Transverse colon (tissue), 4 donors: ENCODE measurements at regions not wholly inside any gene's neighbourhood (a gene's known extent, or its start where the extent isn't known, plus 50 kb on each side); places are given as distances from the start of the nearest gene placed in this dataset.

Source experiments
- DNase-seq: peaks from one replicate; pipeline ENCODE4 v3.0.0-alpha.2; 2019
- H3K27ac ChIP-seq, 4 donors: fragments of 200-600 bp; sonication (generic); 2 replicates each; pipeline ENCODE4 v1.5.1; 2016 to 2018; ENCODE audit warnings: inconsistent platforms in 4 of 4
- H3K27me3 ChIP-seq: fragments of 200-600 bp; sonication (generic); 2 replicates; pipeline ENCODE4 v1.5.1; 2017; ENCODE audit warnings: inconsistent platforms
- H3K36me3 ChIP-seq, 4 donors: fragments of 200-600 bp; sonication (generic); 2 replicates each; pipeline ENCODE4 v1.5.1; 2017 to 2019; ENCODE audit warnings: inconsistent platforms in 4 of 4
- H3K4me1 ChIP-seq, 4 donors: fragments of 200-600 bp; sonication (generic); 2 replicates each; pipeline ENCODE4 v1.5.1; 2017 to 2020; ENCODE audit warnings: inconsistent platforms in 4 of 4
- H3K4me3 ChIP-seq, 4 donors: fragments of 200-600 bp; sonication (generic); 1 replicate in 1 of 4; 2 replicates in 3 of 4; pipeline versions ENCODE4 v1.5.1 to v1.6.1; 2017 to 2019; ENCODE audit warnings: inconsistent platforms in 4 of 4
- H3K9me3 ChIP-seq, 2 donors: fragments of 200-600 bp; sonication (generic); 2 replicates each; pipeline ENCODE4 v1.5.1; 2017 to 2019; ENCODE audit warnings: inconsistent platforms in 2 of 2
- EP300 ChIP-seq: sonication (generic); formaldehyde crosslinking; IDR thresholded peaks from one replicate; pipeline ENCODE4 v1.6.1; 2017; ENCODE audit warnings: antibody characterized with exemption, low read depth
- POLR2A ChIP-seq: fragments of 450-650 bp; IDR thresholded peaks from one replicate; pipeline ENCODE4 v1.6.1; 2016; ENCODE audit warnings: antibody characterized with exemption, mild to moderate bottlenecking, moderate library complexity
- POLR2AphosphoS5 ChIP-seq, 3 donors: sonication (generic); formaldehyde crosslinking; IDR thresholded peaks; one replicate each; pipeline ENCODE4 v1.6.1; 2016; ENCODE audit warnings: antibody characterized with exemption in 3 of 3
- WGBS, 2 donors: methylation state at CpG; one replicate each; pipeline ENCODE4 v1.1.5; 2018; ENCODE audit warnings: low coverage in 1 of 2; 5-methylcytosine and 5-hydroxymethylcytosine counted together
- in situ Hi-C, 4 donors: fragments of 200-750 bp; cut with MboI; loops; one replicate each; pipeline versions ENCODE4 v1.15.0 to v1.15.1; 2017; ENCODE audit warnings: low sequenced_read_pairs in 3 of 4, low pct_ligation_motif_present in 1 of 4, low pct_unique_long_range_greater_than_20kb in 1 of 4
- intact Hi-C: fragments of 100-400 bp; cut with DNase I; formaldehyde crosslinking; loops from one replicate; pipeline ENCODE4 v1.15.1; 2023; ENCODE audit warnings: low total_unique reads
- TF ChIP-seq, protein P1 (sequence below), 5 experiments: fragments of 200-600 bp in 3 of 5; fragments of 450-650 bp in 2 of 5; sonication (generic) in 3 of 5; IDR thresholded peaks; 1 replicate in 2 of 5; 2 replicates in 3 of 5; pipeline ENCODE4 v1.5.1; 2016 to 2017; ENCODE audit warnings: antibody characterized with exemption in 5 of 5, inconsistent platforms in 3 of 5, mild to moderate bottlenecking in 2 of 5, moderate library complexity in 1 of 5

DNA sequence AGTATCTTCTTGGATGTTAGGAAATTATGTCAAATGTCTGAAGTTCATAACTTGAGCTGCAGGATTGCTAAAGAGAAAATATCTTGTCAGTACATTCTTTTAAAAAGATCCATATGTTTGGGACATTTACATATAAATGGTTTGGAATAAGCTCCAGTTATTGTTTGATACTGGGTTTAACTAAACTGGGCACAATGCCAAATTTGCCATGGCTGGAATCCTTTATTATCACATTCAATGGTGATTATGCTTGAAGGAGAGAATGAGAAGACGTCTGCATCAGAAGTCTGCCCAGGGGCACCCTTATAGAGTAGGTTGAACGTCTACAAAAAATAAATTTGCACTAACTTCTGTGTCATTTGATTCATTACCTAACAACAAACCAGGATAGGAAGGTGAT is 652.5 kb downstream of the AMY1C start:
- TF ChIP-seq EP300 (no peak), POLR2AphosphoS5 (IDR thresholded peaks at IDR 0.05) (no peak)
- DNase-seq: no peak
- Histone ChIP-seq H3K4me1 (no peaks in the 10 kb centered on the region), H3K27ac (no peak overlapping the region), H3K27me3 (no peaks in the 10 kb centered on the region), H3K36me3 (no peaks in the 10 kb centered on the region), H3K4me3 (no peak overlapping the region), H3K9me3 (no peaks in the 10 kb centered on the region)
- in situ Hi-C loops: no loop called here
- intact Hi-C loops: no loop called here
- WGBS, 2 donors: 30 to 34% methylated on average over 2 of the region's 2 CpGs

DNA sequence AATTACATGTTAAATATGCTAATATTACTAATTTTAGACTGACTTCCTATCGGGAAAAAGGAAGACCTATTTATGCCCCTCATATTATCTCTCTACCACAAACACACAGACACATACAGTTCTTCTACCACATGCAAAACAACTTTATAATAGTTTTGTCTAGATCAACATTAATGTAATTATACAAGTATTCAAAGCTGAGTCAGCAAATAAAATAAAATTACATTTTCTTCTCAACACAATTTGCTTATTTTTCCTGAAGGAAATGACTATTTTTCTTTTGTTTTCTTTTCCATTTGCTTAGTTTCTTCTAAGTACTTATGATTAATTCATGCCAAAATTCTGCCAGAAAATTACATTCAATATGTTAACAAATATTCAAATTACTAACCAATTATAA is 654.2 kb downstream of the AMY1C start:
- no peaks in the 10 kb centered on the region for H3K4me1 ChIP-seq
- H3K36me3 ChIP-seq: no peaks in the 10 kb centered on the region
- no peak overlapping the region for H3K27ac ChIP-seq
- in situ Hi-C loops: no loop called here
- TF ChIP-seq POLR2AphosphoS5 (IDR thresholded peaks at IDR 0.05) (no peak), POLR2A (no peak), EP300 (no peak)
- TF ChIP-seq, protein P1, sequence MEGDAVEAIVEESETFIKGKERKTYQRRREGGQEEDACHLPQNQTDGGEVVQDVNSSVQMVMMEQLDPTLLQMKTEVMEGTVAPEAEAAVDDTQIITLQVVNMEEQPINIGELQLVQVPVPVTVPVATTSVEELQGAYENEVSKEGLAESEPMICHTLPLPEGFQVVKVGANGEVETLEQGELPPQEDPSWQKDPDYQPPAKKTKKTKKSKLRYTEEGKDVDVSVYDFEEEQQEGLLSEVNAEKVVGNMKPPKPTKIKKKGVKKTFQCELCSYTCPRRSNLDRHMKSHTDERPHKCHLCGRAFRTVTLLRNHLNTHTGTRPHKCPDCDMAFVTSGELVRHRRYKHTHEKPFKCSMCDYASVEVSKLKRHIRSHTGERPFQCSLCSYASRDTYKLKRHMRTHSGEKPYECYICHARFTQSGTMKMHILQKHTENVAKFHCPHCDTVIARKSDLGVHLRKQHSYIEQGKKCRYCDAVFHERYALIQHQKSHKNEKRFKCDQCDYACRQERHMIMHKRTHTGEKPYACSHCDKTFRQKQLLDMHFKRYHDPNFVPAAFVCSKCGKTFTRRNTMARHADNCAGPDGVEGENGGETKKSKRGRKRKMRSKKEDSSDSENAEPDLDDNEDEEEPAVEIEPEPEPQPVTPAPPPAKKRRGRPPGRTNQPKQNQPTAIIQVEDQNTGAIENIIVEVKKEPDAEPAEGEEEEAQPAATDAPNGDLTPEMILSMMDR (IDR thresholded peaks at IDR 0.05): no peak
- intact Hi-C loops: no loop called here
- no peaks in the 10 kb centered on the region for H3K9me3 ChIP-seq
- H3K27me3 ChIP-seq: no peaks in the 10 kb centered on the region
- DNase-seq: no peak
- no peak overlapping the region for H3K4me3 ChIP-seq
- WGBS, 2 donors: 77 to 82% methylated on average over 1 of the region's 1 CpG

DNA sequence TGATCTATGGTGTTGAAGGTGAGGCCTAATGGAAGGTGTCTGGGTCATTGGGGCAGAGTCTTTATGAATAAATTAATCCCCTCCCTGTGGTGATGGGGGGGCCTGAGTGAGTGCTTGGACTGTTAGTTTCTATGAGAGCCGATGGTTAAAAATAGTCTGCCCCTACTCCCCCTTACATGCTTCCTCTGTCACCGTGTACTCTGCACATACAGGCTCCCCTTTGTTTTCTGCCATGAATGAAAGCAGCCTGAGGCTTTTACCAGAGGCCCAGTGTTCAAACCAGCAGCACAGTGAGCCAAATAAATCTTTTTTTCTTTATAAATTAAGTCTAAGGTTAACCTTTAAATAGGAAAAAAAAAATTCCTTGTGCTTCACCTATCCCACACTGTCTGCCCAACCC is 657.0 kb downstream of the AMY1C start:
- no peak for TF ChIP-seq EP300
- TF ChIP-seq, protein P1 (IDR thresholded peaks at IDR 0.05): no peak
- TF ChIP-seq POLR2AphosphoS5 (IDR thresholded peaks at IDR 0.05): no peak
- no peak for TF ChIP-seq POLR2A
- DNase-seq: no peak
- Histone ChIP-seq H3K4me3 (no peak overlapping the region), H3K36me3 (no peaks in the 10 kb centered on the region), H3K27me3 (no peaks in the 10 kb centered on the region), H3K9me3 (no peaks in the 10 kb centered on the region), H3K4me1 (no peaks in the 10 kb centered on the region), H3K27ac (no peak overlapping the region)
- 46 to 77% methylated on average over 2 of the region's 2 CpGs for WGBS, 2 donors
- in situ Hi-C loops (no loop called here), intact Hi-C loops (no loop called here)

DNA sequence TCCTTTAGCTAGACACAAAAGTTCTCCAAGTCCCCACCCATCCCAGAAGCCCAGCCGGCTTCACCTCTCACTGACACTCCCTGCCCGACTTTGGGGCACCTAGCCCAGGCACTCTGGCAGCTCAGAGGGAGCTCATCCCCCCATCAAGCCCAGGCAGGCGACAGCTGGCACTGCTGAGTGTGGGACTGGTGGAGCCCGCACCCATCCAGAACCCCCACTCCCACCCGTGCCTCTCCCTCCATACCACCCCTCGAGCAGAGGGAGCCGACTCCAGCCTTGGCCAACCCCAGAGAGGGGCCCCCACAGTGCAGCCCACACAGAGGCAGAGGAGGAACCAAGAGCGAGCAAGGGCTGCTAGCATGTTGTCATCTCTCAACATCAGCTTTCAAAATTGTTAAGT is 658.6 kb downstream of the AMY1C start:
- in situ Hi-C loops: no loop called here

More for the DNA sequence above, 658.6 kb downstream of the AMY1C start:
- H3K27me3 ChIP-seq: no peaks in the 10 kb centered on the region
- TF ChIP-seq POLR2A: no peak
- no peak for TF ChIP-seq POLR2AphosphoS5 (IDR thresholded peaks at IDR 0.05)
- TF ChIP-seq, protein P1 (IDR thresholded peaks at IDR 0.05): no peak
- no peak for TF ChIP-seq EP300
- no peak for DNase-seq
- H3K4me3 ChIP-seq: no peak overlapping the region
- intact Hi-C loops: no loop called here
- no peaks in the 10 kb centered on the region for H3K9me3 ChIP-seq
- H3K27ac ChIP-seq: no peak overlapping the region
- no peaks in the 10 kb centered on the region for H3K4me1 ChIP-seq
- 83% methylated on average over 8 of the region's 8 CpGs; no CpG with 5 or more reads in 1 of the 2 donors for WGBS, 2 donors
- H3K36me3 ChIP-seq: no peaks in the 10 kb centered on the region
